Ishikawa (cell line): ENCODE measurements at regions not wholly inside any gene's neighbourhood (a gene's known extent, or its start where the extent isn't known, plus 50 kb on each side); places are given as distances from the start of the nearest gene placed in this dataset.

Experiments
- EP300 ChIP-seq: IDR thresholded peaks from 2 replicates; pipeline ENCODE4 v1.6.1; 2012; ENCODE audit warnings: borderline replicate concordance
- NFIC ChIP-seq: IDR thresholded peaks from 2 replicates; pipeline ENCODE4 v1.6.1; 2012
- RAD21 ChIP-seq: IDR thresholded peaks from 2 replicates; pipeline ENCODE4 v1.6.1; 2012; ENCODE audit warnings: low read depth
- TAF1 ChIP-seq: IDR thresholded peaks from 2 replicates; pipeline ENCODE4 v1.6.1; 2012; ENCODE audit warnings: low read depth, mild to moderate bottlenecking
- TEAD4 ChIP-seq: IDR thresholded peaks from 2 replicates; pipeline ENCODE4 v1.6.1; 2012
- ZBTB7A ChIP-seq: IDR thresholded peaks from 2 replicates; pipeline ENCODE4 v1.6.1; 2012; ENCODE audit warnings: low read depth
- TF ChIP-seq, protein P1 (sequence below): IDR thresholded peaks from 2 replicates; pipeline ENCODE4 v1.6.1; 2012

DNA sequence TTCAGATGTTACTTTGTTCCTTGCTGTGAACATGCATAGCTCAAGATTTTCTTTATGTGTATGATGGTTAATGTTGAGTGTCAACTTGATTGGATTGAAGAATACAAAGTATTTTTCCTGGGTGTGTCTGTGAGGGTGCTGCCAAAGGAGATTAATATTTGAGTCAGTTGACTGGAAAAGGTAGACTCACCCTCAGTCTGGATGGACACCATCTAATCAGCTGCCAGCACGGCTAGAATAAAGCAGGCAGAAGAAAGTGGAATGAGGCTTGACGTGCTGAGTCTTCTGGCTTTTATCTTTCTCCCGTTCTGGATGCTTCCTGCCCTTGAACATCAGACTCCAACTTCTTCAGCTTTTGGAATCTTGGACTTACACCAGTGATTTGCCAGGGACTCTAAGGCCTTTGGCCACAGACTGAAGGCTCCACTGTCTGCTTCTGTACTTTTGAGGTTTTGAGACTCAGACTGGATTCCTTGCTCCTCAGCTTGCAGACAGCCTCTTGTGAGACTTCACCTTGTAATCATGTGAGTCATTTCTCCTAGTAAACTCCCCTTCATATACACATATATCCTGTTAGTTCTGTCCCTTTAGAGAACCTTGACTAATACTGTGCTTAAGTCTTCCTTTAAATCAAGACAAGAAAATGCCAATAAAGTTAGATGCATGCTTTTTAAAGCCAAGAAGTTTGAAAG, 626.6 kb downstream of the KCNT2 start:
- TF ChIP-seq ZBTB7A (no peak), NFIC (no peak), RAD21 (no peak), TAF1 (no peak), TEAD4 (no peak), EP300 (no peak)
- TF ChIP-seq, protein P1, sequence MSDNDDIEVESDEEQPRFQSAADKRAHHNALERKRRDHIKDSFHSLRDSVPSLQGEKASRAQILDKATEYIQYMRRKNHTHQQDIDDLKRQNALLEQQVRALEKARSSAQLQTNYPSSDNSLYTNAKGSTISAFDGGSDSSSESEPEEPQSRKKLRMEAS: no peak
